ENCODE measurements at regions not wholly inside any gene's neighbourhood (a gene's known extent, or its start where the extent isn't known, plus 50 kb on each side); places are given as distances from the start of the nearest gene placed in this dataset.

- no peak for TF ChIP-seq POLR2AphosphoS5 (IDR thresholded peaks at IDR 0.05; ENCODE audit: low read depth, low read length)
- TF ChIP-seq POLR2A (IDR thresholded peaks at IDR 0.05; ENCODE audit: low read depth, low read length), result no peak
- TF ChIP-seq SPI1 (IDR thresholded peaks at IDR 0.05; ENCODE audit: low read depth, low read length), result no peak
- no peak for TF ChIP-seq POU2F2 (IDR thresholded peaks at IDR 0.05; ENCODE audit: low read depth, low read length)
- TF ChIP-seq TAF1 (IDR thresholded peaks at IDR 0.05; ENCODE audit: low read depth, low read length), result no peak
These were observed 207.0 kb downstream of the RRAGB start for GRCh38 chrX:55924574-55924973.

All from GM12891 (cell line).